ENCODE measurements at regions not wholly inside any gene's neighbourhood (a gene's known extent, or its start where the extent isn't known, plus 50 kb on each side); places are given as distances from the start of the nearest gene placed in this dataset.
A peak's percentile ranks its signal among the peaks of the same experiment; 100 is the strongest.
"Not testable (repeated sequence)": the region's sequence is repeated elsewhere in the genome, so short reads cannot be mapped to it uniquely, and the experiment has no call there.

GRCh38 chr4:99763635-99764101 is 53.0 kb upstream of the DAPP1 start:
- peak; percentile 78 for DNase-seq

- DNase-seq: no peak
Observed at GRCh38 chr4:99762728-99763127, 53.9 kb upstream of the DAPP1 start.

GRCh38 chr4:99759988-99760387 is 56.6 kb upstream of the DAPP1 start:
- DNase-seq: no peak

- no peak for DNase-seq
Observed at GRCh38 chr4:99759346-99759984, 57.2 kb upstream of the DAPP1 start.

- no peak for DNase-seq
Observed at GRCh38 chr4:99755223-99755944, 61.2 kb upstream of the DAPP1 start.

- DNase-seq: no peak
Observed at GRCh38 chr4:99754756-99755155, 61.9 kb upstream of the DAPP1 start.

- DNase-seq: no peak
Observed at GRCh38 chr4:99753931-99754330, 62.7 kb upstream of the DAPP1 start.

- DNase-seq: no peak
Observed at GRCh38 chr4:99749445-99750391, 66.9 kb upstream of the DAPP1 start.

- no peak for DNase-seq
Observed at GRCh38 chr4:99746443-99746842, 70.2 kb upstream of the DAPP1 start.

GRCh38 chr4:99736846-99737245 is 79.2 kb upstream of the C4orf54 start:
- no peak for DNase-seq

GRCh38 chr4:99735822-99736221 is 78.2 kb upstream of the C4orf54 start:
- DNase-seq: no peak

GRCh38 chr4:99734583-99735322 is 77.1 kb upstream of the C4orf54 start:
- DNase-seq: no peak

GRCh38 chr4:99733455-99733854 is 75.8 kb upstream of the C4orf54 start:
- not testable (repeated sequence) for DNase-seq

GRCh38 chr4:99729186-99729585 is 71.6 kb upstream of the C4orf54 start:
- DNase-seq: no peak

- DNase-seq: no peak
Observed at GRCh38 chr4:99724067-99724466, 66.4 kb upstream of the C4orf54 start.

- DNase-seq: no peak
Observed at GRCh38 chr4:99723612-99724011, 66.0 kb upstream of the C4orf54 start.

- no peak for DNase-seq
Observed at GRCh38 chr4:99722725-99723124, 65.1 kb upstream of the C4orf54 start.

- DNase-seq: no peak
Observed at GRCh38 chr4:99722006-99722405, 64.4 kb upstream of the C4orf54 start.

- DNase-seq: no peak
Observed at GRCh38 chr4:99720206-99720605, 62.6 kb upstream of the C4orf54 start.

- DNase-seq: no peak
Observed at GRCh38 chr4:99716996-99717395, 59.4 kb upstream of the C4orf54 start.

GRCh38 chr4:99715286-99715685 is 57.7 kb upstream of the C4orf54 start:
- no peak for DNase-seq

- DNase-seq: no peak
Observed at GRCh38 chr4:99714179-99714578, 56.6 kb upstream of the C4orf54 start.

GRCh38 chr4:99712530-99712929 is 54.9 kb upstream of the C4orf54 start:
- DNase-seq: no peak

Measured in amniotic stem cell (primary cell).